Neural cell (in vitro differentiated cells): ENCODE measurements at regions not wholly inside any gene's neighbourhood (a gene's known extent, or its start where the extent isn't known, plus 50 kb on each side); places are given as distances from the start of the nearest gene placed in this dataset.

Experiments used
- H2AFZ ChIP-seq: fragments of 200-600, 300-800 bp; sonication (generic), shearing (Covaris generic); 2 replicates; pipeline ENCODE4 v1.6.0; 2014; ENCODE audit warnings: low read depth, mild to moderate bottlenecking, antibody characterized with exemption, low read length, moderate library complexity
- H3F3A ChIP-seq: fragments of 200-600 bp; shearing (Covaris generic); 2 replicates; pipeline ENCODE4 v1.6.1; 2016; ENCODE audit warnings: mild to moderate bottlenecking, moderate library complexity, mixed read lengths, antibody characterized with exemption, low read length; ENCODE audit not compliant: insufficient read depth, poor library complexity, severe bottlenecking
- H3K27ac ChIP-seq: fragments of 200-600, 300-800 bp; sonication (generic), shearing (Covaris generic); 2 replicates; pipeline ENCODE4 v1.5.1; 2014; ENCODE audit warnings: mild to moderate bottlenecking, low read length, moderate library complexity
- H3K27me3 ChIP-seq: fragments of 300-800, 200-600 bp; sonication (generic), shearing (Covaris generic); 2 replicates; pipeline ENCODE4 v1.6.0; 2014; ENCODE audit warnings: mild to moderate bottlenecking, low read depth, low read length, moderate library complexity; ENCODE audit not compliant: insufficient read depth
- H3K36me3 ChIP-seq: fragments of 300-800, 200-600 bp; sonication (generic), shearing (Covaris generic); 2 replicates; pipeline ENCODE4 v1.5.1; 2014; ENCODE audit warnings: mild to moderate bottlenecking, antibody characterized with exemption, low read length, moderate library complexity; ENCODE audit not compliant: insufficient read depth
- H3K4me2 ChIP-seq: fragments of 300-800, 200-600 bp; sonication (generic), shearing (Covaris generic); 2 replicates; pipeline ENCODE4 v1.6.0; 2014; ENCODE audit warnings: mild to moderate bottlenecking, low read length
- H3K4me3 ChIP-seq: fragments of 300-800, 200-600 bp; sonication (generic), shearing (Covaris generic); 2 replicates; pipeline ENCODE4 v1.5.1; 2014; ENCODE audit warnings: mild to moderate bottlenecking, low read length, moderate library complexity
- H3K79me2 ChIP-seq: fragments of 200-600 bp; shearing (Covaris generic); replicated peaks from 2 replicates; pipeline ENCODE4 v1.6.0; 2014; ENCODE audit warnings: mild to moderate bottlenecking, low read length, moderate library complexity; ENCODE audit not compliant: insufficient read depth
- H3K9ac ChIP-seq: fragments of 300-800, 200-600 bp; sonication (generic), shearing (Covaris generic); 2 replicates; pipeline ENCODE4 v1.6.1; 2016; ENCODE audit warnings: mild to moderate bottlenecking, low read length, mixed read lengths
- H3K9me2 ChIP-seq: fragments of 200-600 bp; shearing (Covaris generic); 2 replicates; pipeline ENCODE4 v1.6.1; 2016; ENCODE audit warnings: mild to moderate bottlenecking, low read length, mixed read lengths; ENCODE audit not compliant: insufficient read depth
- H3K9me3 ChIP-seq: fragments of 200-600, 300-800 bp; sonication (generic), shearing (Covaris generic); 2 replicates; pipeline ENCODE4 v1.6.1; 2016; ENCODE audit warnings: mild to moderate bottlenecking, mixed run types, low read length, moderate library complexity, mixed read lengths
- H4K20me1 ChIP-seq: fragments of 200-600 bp; shearing (Covaris generic); 2 replicates; pipeline ENCODE4 v1.6.1; 2016; ENCODE audit warnings: mild to moderate bottlenecking, mixed run types; ENCODE audit not compliant: insufficient read depth
- EP300 ChIP-seq: fragments of 450-650 bp; conservative IDR thresholded peaks from 2 replicates; pipeline ENCODE4 v1.6.1; 2014; ENCODE audit warnings: antibody characterized with exemption, mild to moderate bottlenecking, moderate library complexity; ENCODE audit not compliant: poor library complexity, severe bottlenecking
- EZH2 ChIP-seq: fragments of 200-600, 300-800 bp; shearing (Covaris generic), sonication (generic); IDR thresholded peaks from 2 replicates; pipeline ENCODE4 v1.6.1; 2014; ENCODE audit warnings: antibody characterized with exemption, low read length, borderline replicate concordance, mild to moderate bottlenecking; ENCODE audit not compliant: insufficient read depth, poor library complexity, severe bottlenecking
- MXI1 ChIP-seq: fragments of 450-650 bp; conservative IDR thresholded peaks from 2 replicates; pipeline ENCODE4 v1.6.1; 2014; ENCODE audit warnings: antibody characterized with exemption, mild to moderate bottlenecking; ENCODE audit not compliant: poor library complexity, severe bottlenecking
- POLR2AphosphoS5 ChIP-seq: IDR thresholded peaks from 2 replicates; pipeline ENCODE4 v1.6.1; 2012
- RAD21 ChIP-seq: fragments of 450-650 bp; conservative IDR thresholded peaks from 2 replicates; pipeline ENCODE4 v1.6.1; 2014; ENCODE audit warnings: antibody characterized with exemption, mild to moderate bottlenecking, moderate library complexity
- SMC3 ChIP-seq: fragments of 450-650 bp; conservative IDR thresholded peaks from 2 replicates; pipeline ENCODE4 v1.6.1; 2014; ENCODE audit warnings: antibody characterized with exemption, mild to moderate bottlenecking, moderate library complexity; ENCODE audit not compliant: poor library complexity
- TAF1 ChIP-seq: IDR thresholded peaks from 2 replicates; pipeline ENCODE4 v1.6.1; 2012; ENCODE audit warnings: low read depth
- TF ChIP-seq, protein P1 (sequence below): fragments of 450-650 bp; IDR thresholded peaks from 2 replicates; pipeline ENCODE4 v1.5.1; 2014; ENCODE audit warnings: antibody characterized with exemption, mild to moderate bottlenecking, moderate library complexity; ENCODE audit not compliant: poor library complexity, severe bottlenecking
- TF ChIP-seq, protein P2 (sequence below): IDR thresholded peaks from 2 replicates; pipeline ENCODE4 v1.6.1; 2012; ENCODE audit warnings: borderline replicate concordance

DNA sequence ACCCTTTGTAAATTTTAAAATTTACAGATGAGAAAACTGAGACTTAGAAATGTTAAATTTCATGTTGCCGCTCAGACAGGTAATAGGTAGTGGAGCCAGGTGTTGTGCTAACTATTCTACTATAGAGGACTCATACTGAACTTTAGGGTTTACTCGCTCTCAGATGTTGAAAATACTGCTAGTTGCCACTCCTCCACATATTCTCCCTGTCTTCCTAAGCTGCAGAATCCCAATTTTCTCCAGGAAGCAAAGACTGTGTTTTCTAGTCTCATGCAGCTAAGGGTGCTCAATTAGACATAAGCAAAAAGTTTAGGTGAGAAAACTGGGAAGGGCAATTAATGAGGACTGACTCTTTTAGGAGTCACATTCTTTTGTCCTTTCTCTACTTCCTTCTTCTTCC lies 612.3 kb downstream of the KCNH5 start (continued):
- TF ChIP-seq, protein P1, sequence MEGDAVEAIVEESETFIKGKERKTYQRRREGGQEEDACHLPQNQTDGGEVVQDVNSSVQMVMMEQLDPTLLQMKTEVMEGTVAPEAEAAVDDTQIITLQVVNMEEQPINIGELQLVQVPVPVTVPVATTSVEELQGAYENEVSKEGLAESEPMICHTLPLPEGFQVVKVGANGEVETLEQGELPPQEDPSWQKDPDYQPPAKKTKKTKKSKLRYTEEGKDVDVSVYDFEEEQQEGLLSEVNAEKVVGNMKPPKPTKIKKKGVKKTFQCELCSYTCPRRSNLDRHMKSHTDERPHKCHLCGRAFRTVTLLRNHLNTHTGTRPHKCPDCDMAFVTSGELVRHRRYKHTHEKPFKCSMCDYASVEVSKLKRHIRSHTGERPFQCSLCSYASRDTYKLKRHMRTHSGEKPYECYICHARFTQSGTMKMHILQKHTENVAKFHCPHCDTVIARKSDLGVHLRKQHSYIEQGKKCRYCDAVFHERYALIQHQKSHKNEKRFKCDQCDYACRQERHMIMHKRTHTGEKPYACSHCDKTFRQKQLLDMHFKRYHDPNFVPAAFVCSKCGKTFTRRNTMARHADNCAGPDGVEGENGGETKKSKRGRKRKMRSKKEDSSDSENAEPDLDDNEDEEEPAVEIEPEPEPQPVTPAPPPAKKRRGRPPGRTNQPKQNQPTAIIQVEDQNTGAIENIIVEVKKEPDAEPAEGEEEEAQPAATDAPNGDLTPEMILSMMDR: no peak
- TF ChIP-seq EP300: no peak
- no peak for TF ChIP-seq POLR2AphosphoS5

DNA sequence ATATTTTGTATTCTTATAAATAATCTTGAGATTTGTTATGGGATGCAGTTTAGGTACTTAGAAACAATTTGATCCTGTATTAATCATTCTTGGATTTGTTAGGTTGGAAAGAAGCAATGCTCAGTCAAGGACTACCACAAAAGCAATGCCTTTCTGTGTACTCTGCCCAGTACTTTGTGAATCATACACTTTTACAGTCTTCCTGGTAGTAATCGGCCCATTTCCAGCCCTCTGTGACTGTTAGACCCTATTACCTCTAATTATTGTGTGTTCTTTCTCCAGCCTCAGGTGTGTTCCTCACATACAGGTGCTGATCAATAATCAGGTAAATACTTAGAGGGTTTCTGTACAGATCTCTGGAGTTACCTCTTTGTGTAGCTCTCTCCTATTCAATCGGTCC lies 609.0 kb downstream of the KCNH5 start:
- H3K9me2 ChIP-seq: no peaks in the 10 kb centered on the region
- no peak for TF ChIP-seq RAD21
- no peak for TF ChIP-seq EZH2
- TF ChIP-seq, protein P1: no peak
- TF ChIP-seq EP300: no peak
- TF ChIP-seq TAF1: no peak
- TF ChIP-seq SMC3: no peak
- TF ChIP-seq, protein P2, sequence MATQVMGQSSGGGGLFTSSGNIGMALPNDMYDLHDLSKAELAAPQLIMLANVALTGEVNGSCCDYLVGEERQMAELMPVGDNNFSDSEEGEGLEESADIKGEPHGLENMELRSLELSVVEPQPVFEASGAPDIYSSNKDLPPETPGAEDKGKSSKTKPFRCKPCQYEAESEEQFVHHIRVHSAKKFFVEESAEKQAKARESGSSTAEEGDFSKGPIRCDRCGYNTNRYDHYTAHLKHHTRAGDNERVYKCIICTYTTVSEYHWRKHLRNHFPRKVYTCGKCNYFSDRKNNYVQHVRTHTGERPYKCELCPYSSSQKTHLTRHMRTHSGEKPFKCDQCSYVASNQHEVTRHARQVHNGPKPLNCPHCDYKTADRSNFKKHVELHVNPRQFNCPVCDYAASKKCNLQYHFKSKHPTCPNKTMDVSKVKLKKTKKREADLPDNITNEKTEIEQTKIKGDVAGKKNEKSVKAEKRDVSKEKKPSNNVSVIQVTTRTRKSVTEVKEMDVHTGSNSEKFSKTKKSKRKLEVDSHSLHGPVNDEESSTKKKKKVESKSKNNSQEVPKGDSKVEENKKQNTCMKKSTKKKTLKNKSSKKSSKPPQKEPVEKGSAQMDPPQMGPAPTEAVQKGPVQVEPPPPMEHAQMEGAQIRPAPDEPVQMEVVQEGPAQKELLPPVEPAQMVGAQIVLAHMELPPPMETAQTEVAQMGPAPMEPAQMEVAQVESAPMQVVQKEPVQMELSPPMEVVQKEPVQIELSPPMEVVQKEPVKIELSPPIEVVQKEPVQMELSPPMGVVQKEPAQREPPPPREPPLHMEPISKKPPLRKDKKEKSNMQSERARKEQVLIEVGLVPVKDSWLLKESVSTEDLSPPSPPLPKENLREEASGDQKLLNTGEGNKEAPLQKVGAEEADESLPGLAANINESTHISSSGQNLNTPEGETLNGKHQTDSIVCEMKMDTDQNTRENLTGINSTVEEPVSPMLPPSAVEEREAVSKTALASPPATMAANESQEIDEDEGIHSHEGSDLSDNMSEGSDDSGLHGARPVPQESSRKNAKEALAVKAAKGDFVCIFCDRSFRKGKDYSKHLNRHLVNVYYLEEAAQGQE: no peak
- no peak for TF ChIP-seq MXI1
- no peak for TF ChIP-seq POLR2AphosphoS5
- H3K9me3 ChIP-seq: no peaks in the 10 kb centered on the region
- no peaks in the 10 kb centered on the region for H3K36me3 ChIP-seq
- H3K4me2 ChIP-seq: no peak overlapping the region
- H4K20me1 ChIP-seq: no peaks in the 10 kb centered on the region
- H3K9ac ChIP-seq: no peak overlapping the region
- no peak overlapping the region for H3K27ac ChIP-seq
- no peak overlapping the region for H2AFZ ChIP-seq
- no peaks in the 10 kb centered on the region for H3K79me2 ChIP-seq
- no peak overlapping the region for H3K4me3 ChIP-seq
- no peaks in the 10 kb centered on the region for H3K27me3 ChIP-seq
- H3F3A ChIP-seq: no peaks in the 10 kb centered on the region

DNA sequence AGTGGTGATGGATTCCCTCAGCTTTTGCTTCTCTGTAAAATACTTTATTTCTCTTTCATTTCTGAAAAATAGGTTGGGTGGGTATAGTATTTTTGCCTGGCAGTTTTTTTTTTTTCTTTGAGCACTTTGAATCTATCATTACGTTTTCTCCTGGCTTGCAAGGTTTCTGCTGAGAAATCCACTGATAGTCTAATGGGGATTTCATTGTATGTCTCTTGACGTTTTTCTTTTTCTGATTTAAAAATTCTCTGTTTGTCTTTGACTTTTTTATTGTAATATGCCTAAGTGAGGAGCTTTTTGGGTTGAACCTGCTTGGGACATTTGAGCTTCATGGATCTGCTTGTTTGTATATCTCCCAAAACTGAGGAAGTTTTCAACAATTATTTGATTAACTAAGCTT lies 606.0 kb downstream of the KCNH5 start:
- Histone ChIP-seq H3K9me3 (no peaks in the 10 kb centered on the region), H4K20me1 (no peaks in the 10 kb centered on the region), H3K4me2 (no peak overlapping the region), H3K27ac (no peak overlapping the region), H3F3A (no peaks in the 10 kb centered on the region), H3K36me3 (no peaks in the 10 kb centered on the region), H2AFZ (no peak overlapping the region), H3K4me3 (no peak overlapping the region), H3K27me3 (no peaks in the 10 kb centered on the region), H3K9me2 (no peaks in the 10 kb centered on the region), H3K79me2 (no peaks in the 10 kb centered on the region), H3K9ac (no peak overlapping the region)
- TF ChIP-seq RAD21 (no peak), POLR2AphosphoS5 (no peak), MXI1 (no peak), EP300 (no peak), EZH2 (no peak), SMC3 (no peak), TAF1 (no peak)
- TF ChIP-seq, protein P2: no peak
- TF ChIP-seq, protein P1: no peak
